Inflammatory macrophage (primary cell): ENCODE measurements at regions not wholly inside any gene's neighbourhood (a gene's known extent, or its start where the extent isn't known, plus 50 kb on each side); places are given as distances from the start of the nearest gene placed in this dataset.

ENCODE experiments used
- DNase-seq, 2 donors: peaks; one replicate each; pipeline ENCODE4 v3.0.0-alpha.2; 2020 to 2022

GRCh38 chr7:15737601-15738000, 51.1 kb upstream of the MEOX2 start:
- DNase-seq, result no peak
